WTC11 (cell line): ENCODE measurements at regions not wholly inside any gene's neighbourhood (a gene's known extent, or its start where the extent isn't known, plus 50 kb on each side); places are given as distances from the start of the nearest gene placed in this dataset.

ENCODE experiments used
- ATAC-seq: fragments of 200-7000 bp; cut with Tn5 transposase; 2 replicates; pipeline ENCODE4 v1.10.0; 2021; ENCODE audit warnings: mild to moderate bottlenecking, moderate library complexity
- CTCF ChIA-PET: fragments of 300-600 bp; sonication (Branson Sonifier 250); formaldehyde crosslinking; loops from one replicate; lab custom pipeline; 2021; ENCODE audit warnings: antibody characterized with exemption; lab: Charles Lee
- POLR2A ChIA-PET: fragments of 350-600 bp; sonication (Branson Sonifier 250); formaldehyde crosslinking; loops from one replicate; lab custom pipeline; 2021; ENCODE audit warnings: antibody characterized with exemption; lab: Charles Lee
- DNase-seq: peaks from one replicate; pipeline ENCODE4 v3.0.0; 2021; ENCODE audit warnings: low spot score
- H3K27ac Mint-ChIP-seq: 2 replicates; pipeline ENCODE4 v1.8.0; 2021; ENCODE audit warnings: mixed read lengths
- H3K27me3 Mint-ChIP-seq: 2 replicates; pipeline ENCODE4 v1.8.0; 2021; ENCODE audit warnings: low read depth, mild to moderate bottlenecking, moderate library complexity, mixed read lengths
- H3K36me3 Mint-ChIP-seq: 2 replicates; pipeline ENCODE4 v1.8.0; 2021; ENCODE audit warnings: mixed read lengths
- H3K4me1 Mint-ChIP-seq: 2 replicates; pipeline ENCODE4 v1.8.0; 2022; ENCODE audit warnings: mixed read lengths
- H3K4me3 Mint-ChIP-seq: 2 replicates; pipeline ENCODE4 v1.8.0; 2021; ENCODE audit warnings: mild to moderate bottlenecking, moderate library complexity, mixed read lengths
- H3K9me3 Mint-ChIP-seq: 2 replicates; pipeline ENCODE4 v1.8.0; 2021; ENCODE audit warnings: mixed read lengths
- CREM ChIP-seq: sonication (generic); formaldehyde crosslinking; IDR thresholded peaks from 2 replicates; pipeline ENCODE4 v1.8.1; 2022; ENCODE audit warnings: mild to moderate bottlenecking, missing genetic modification reagents, moderate library complexity
- ETV6 ChIP-seq: sonication (generic); formaldehyde crosslinking; IDR thresholded peaks from 2 replicates; pipeline ENCODE4 v1.8.1; 2022; ENCODE audit warnings: mild to moderate bottlenecking, missing genetic modification reagents
- FOXJ3 ChIP-seq: sonication (generic); formaldehyde crosslinking; IDR thresholded peaks from 2 replicates; pipeline ENCODE4 v1.9.0; 2021; ENCODE audit warnings: missing genetic modification reagents, mild to moderate bottlenecking, borderline replicate concordance
- FOXK1 ChIP-seq: sonication (generic); formaldehyde crosslinking; IDR thresholded peaks from 2 replicates; pipeline ENCODE4 v1.8.0; 2022; ENCODE audit warnings: mild to moderate bottlenecking, moderate library complexity, missing genetic modification reagents
- GTF2I ChIP-seq: fragments of 250-450 bp; sonication (Bioruptor Pico); conservative IDR thresholded peaks from 2 replicates; pipeline ENCODE4 v1.4.0; 2021; ENCODE audit warnings: mild to moderate bottlenecking
- IRF2 ChIP-seq: sonication (generic); formaldehyde crosslinking; IDR thresholded peaks from 2 replicates; pipeline ENCODE4 v1.8.0; 2022; ENCODE audit warnings: low read depth, missing genetic modification reagents, borderline replicate concordance
- NFYB ChIP-seq: sonication (generic); formaldehyde crosslinking; conservative IDR thresholded peaks from 2 replicates; pipeline ENCODE4 v1.8.0; 2022; ENCODE audit warnings: low read depth, missing genetic modification reagents
- SMAD4 ChIP-seq: sonication (generic); formaldehyde crosslinking; IDR thresholded peaks from 2 replicates; pipeline ENCODE4 v1.8.0; 2022; ENCODE audit warnings: mild to moderate bottlenecking, missing genetic modification reagents
- TEAD4 ChIP-seq: sonication (generic); formaldehyde crosslinking; IDR thresholded peaks from 2 replicates; pipeline ENCODE4 v1.8.0; 2022; ENCODE audit warnings: mild to moderate bottlenecking, missing genetic modification reagents
- TP53 ChIP-seq: sonication (generic); formaldehyde crosslinking; IDR thresholded peaks from 2 replicates; pipeline ENCODE4 v1.8.1; 2023; ENCODE audit warnings: mild to moderate bottlenecking, missing genetic modification reagents
- ZBTB21 ChIP-seq: sonication (generic); formaldehyde crosslinking; IDR thresholded peaks from 2 replicates; pipeline ENCODE4 v1.8.1; 2023; ENCODE audit warnings: mild to moderate bottlenecking, missing genetic modification reagents, borderline replicate concordance
- ZNF263 ChIP-seq: sonication (generic); formaldehyde crosslinking; IDR thresholded peaks from 2 replicates; pipeline ENCODE4 v1.8.1; 2022; ENCODE audit warnings: low read depth, mild to moderate bottlenecking, moderate library complexity, missing genetic modification reagents
- TF ChIP-seq, protein P1 (sequence below): fragments of 250-450 bp; sonication (Bioruptor Pico); conservative IDR thresholded peaks from 2 replicates; pipeline ENCODE4 v1.9.0; 2021; ENCODE audit warnings: mild to moderate bottlenecking
- TF ChIP-seq, protein P2 (sequence below): sonication (generic); formaldehyde crosslinking; IDR thresholded peaks from 2 replicates; pipeline ENCODE4 v1.8.0; 2022; ENCODE audit warnings: mild to moderate bottlenecking, missing genetic modification reagents
- TF ChIP-seq, protein P3 (sequence below): sonication (generic); formaldehyde crosslinking; IDR thresholded peaks from 2 replicates; pipeline ENCODE4 v1.8.1; 2022; ENCODE audit warnings: low read depth, mild to moderate bottlenecking, moderate library complexity, missing genetic modification reagents, borderline replicate concordance
- TF ChIP-seq, protein P4 (sequence below): sonication (generic); formaldehyde crosslinking; IDR thresholded peaks from 2 replicates; pipeline ENCODE4 v1.8.0; 2022; ENCODE audit warnings: mild to moderate bottlenecking, missing genetic modification reagents
- TF ChIP-seq, protein P5 (sequence below): fragments of 250-450 bp; sonication (Bioruptor Pico); IDR thresholded peaks from 2 replicates; pipeline ENCODE4 v1.9.0; 2021; ENCODE audit warnings: moderate library complexity, mild to moderate bottlenecking, inconsistent platforms, borderline replicate concordance
- TF ChIP-seq, protein P6 (sequence below): sonication (generic); formaldehyde crosslinking; IDR thresholded peaks from 2 replicates; pipeline ENCODE4 v1.8.0; 2023; ENCODE audit warnings: missing genetic modification reagents, mild to moderate bottlenecking, borderline replicate concordance
- TF ChIP-seq, protein P7 (sequence below): fragments of 250-450 bp; sonication (Bioruptor Pico); IDR thresholded peaks from 2 replicates; pipeline ENCODE4 v1.9.0; 2021; ENCODE audit warnings: mild to moderate bottlenecking

DNA sequence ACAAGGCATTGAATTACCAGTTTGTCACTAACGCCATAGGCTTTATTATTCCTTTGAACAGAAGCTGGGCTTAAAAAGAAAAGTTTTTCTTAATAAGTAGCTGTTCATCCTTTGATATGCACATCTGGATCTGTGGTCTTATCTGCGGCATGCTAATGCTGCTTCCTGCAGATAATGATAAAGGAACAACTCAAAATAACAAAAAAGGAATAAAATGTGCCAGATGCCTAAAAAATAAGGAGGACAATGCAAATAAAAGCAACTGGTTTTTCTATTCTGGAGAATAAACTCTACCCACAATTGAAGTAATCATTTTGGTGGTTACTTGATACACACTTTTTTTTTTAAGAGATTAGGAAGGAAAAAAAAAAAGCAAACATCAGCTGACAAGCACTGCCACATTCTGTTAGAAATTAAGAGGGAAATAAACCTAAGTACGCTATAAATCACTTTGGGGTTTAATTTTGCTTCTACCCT, 156.8 kb upstream of the SALL4 start:
- Mint-ChIP-seq H3K36me3 (no peaks in the 10 kb centered on the region), H3K4me1 (peaks cover 56% of the 10 kb centered on the region), H3K27me3 (no peaks in the 10 kb centered on the region), H3K4me3 (peak overlapping the region; percentile 38), H3K9me3 (no peaks in the 10 kb centered on the region), H3K27ac (peak overlapping the region; percentile 76)
- no peak for TF ChIP-seq TEAD4 (CRISPR knock-in tag)
- TF ChIP-seq GTF2I (CRISPR knock-in tag): no peak
- no peak for TF ChIP-seq TP53 (CRISPR knock-in tag)
- TF ChIP-seq NFYB (CRISPR knock-in tag): no peak
- TF ChIP-seq, protein P1, sequence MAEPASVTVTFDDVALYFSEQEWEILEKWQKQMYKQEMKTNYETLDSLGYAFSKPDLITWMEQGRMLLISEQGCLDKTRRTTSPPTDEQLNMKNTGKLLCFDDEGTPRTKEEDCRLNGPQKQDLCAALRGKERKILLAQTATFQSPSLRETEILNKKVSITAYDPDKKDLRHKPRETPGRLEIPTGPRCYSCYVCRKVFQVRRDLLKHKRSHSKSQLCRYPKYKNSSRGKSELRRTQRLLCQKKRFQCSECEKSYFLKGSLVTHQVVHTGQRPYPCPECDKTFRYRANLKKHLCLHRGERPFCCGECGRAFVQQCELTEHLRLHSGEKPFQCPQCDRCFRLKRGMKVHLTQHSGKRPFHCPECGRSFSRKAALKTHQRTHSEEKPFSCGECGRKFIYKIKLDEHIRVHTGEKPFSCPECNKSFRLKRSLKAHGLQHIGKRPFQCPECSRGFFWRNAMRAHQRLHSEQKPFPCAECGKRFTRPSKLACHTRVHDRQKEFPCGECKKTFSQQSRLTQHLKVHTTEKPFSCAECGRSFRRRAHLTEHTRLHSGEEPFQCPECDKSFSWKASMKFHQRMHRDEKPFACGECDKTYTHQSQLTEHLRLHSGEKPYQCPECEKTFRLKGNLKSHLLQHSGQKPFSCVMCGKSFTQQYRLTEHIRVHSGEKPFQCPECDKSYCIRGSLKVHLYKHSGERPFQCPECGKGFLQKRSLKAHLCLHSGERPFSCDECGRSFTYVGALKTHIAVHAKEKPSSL (CRISPR knock-in tag): no peak
- TF ChIP-seq ZNF263 (CRISPR knock-in tag): no peak
- ChIA-PET CTCF (interaction anchor here (1.0 to 1.9 kb wide), 2 partner anchors 159 to 258 kb away, joined by 3 to 4 read pairs; no protein-coding TSS in a partner anchor), POLR2A (no interaction called here)
- ATAC-seq: no peak
- no peak for DNase-seq

DNA sequence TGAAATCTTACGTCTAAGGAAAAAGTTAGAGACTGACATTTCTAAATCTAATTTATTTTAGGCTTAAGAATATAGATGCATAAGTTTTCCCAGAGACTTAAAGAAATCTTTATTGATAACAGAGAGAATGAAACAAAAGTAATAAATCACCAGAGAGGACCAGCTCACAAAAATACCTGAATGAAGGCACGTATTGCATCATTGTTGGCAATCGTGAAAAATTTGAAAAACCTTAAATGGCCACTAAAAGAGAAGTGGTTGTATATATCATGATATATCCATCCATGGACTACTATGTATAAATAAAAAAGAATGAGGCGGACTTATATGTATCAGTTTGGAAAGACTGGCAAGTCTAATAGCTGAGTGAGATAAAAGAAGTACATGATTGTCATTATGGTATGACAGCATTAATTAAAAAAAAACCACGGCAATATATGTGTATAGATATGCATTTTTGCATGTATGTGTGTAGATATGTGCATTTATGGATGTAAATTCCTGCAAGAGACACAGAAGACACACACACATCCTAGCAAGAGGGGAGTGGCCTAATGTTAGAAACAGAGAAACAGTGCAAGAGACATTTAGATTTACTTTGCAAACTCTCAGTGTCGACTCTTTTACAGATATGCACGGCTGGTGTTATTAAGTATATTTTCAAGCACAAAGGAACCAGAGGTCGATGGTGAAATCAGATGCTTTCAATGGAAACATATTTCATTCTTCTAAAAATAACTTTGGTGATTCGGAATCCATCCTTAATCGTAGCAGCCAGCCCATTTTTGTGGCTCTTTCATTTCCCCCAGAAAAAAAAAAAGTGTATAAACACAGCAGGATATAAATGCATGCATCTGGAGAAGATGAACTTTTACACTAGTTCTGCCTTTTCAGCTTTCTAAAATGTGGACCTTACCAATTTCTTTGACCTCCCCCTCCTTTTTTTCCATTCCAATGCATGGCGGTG, 156.1 kb upstream of the SALL4 start:
- Mint-ChIP-seq H3K4me3 (peak overlapping the region; percentile 38), H3K4me1 (peaks cover 57% of the 10 kb centered on the region)
- CTCF ChIA-PET: interaction anchor here (0.6 to 1.9 kb wide), 3 partner anchors 8 to 158 kb away, joined by 3 to 4 read pairs (median 4); no protein-coding TSS in a partner anchor

More for the DNA sequence above, 156.1 kb upstream of the SALL4 start:
- Mint-ChIP-seq H3K27me3 (no peaks in the 10 kb centered on the region), H3K36me3 (peaks cover 4% of the 10 kb centered on the region; the same call in 1 of the 2 replicates), H3K9me3 (peaks cover 4% of the 10 kb centered on the region), H3K27ac (peak overlapping the region; percentile 76)
- no peak for ATAC-seq
- TF ChIP-seq FOXK1 (CRISPR knock-in tag) (no peak), ETV6 (CRISPR knock-in tag) (no peak), CREM (CRISPR knock-in tag) (no peak), SMAD4 (CRISPR knock-in tag) (no peak), FOXJ3 (no peak), ZBTB21 (CRISPR knock-in tag) (no peak), ZNF263 (CRISPR knock-in tag) (no peak), IRF2 (CRISPR knock-in tag) (no peak)
- TF ChIP-seq, protein P2, sequence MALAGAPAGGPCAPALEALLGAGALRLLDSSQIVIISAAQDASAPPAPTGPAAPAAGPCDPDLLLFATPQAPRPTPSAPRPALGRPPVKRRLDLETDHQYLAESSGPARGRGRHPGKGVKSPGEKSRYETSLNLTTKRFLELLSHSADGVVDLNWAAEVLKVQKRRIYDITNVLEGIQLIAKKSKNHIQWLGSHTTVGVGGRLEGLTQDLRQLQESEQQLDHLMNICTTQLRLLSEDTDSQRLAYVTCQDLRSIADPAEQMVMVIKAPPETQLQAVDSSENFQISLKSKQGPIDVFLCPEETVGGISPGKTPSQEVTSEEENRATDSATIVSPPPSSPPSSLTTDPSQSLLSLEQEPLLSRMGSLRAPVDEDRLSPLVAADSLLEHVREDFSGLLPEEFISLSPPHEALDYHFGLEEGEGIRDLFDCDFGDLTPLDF (CRISPR knock-in tag): no peak
- TF ChIP-seq, protein P3, sequence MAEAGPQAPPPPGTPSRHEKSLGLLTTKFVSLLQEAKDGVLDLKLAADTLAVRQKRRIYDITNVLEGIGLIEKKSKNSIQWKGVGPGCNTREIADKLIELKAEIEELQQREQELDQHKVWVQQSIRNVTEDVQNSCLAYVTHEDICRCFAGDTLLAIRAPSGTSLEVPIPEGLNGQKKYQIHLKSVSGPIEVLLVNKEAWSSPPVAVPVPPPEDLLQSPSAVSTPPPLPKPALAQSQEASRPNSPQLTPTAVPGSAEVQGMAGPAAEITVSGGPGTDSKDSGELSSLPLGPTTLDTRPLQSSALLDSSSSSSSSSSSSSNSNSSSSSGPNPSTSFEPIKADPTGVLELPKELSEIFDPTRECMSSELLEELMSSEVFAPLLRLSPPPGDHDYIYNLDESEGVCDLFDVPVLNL (CRISPR knock-in tag): no peak
- TF ChIP-seq, protein P4, sequence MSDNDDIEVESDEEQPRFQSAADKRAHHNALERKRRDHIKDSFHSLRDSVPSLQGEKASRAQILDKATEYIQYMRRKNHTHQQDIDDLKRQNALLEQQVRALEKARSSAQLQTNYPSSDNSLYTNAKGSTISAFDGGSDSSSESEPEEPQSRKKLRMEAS (CRISPR knock-in tag): no peak
- TF ChIP-seq, protein P5, sequence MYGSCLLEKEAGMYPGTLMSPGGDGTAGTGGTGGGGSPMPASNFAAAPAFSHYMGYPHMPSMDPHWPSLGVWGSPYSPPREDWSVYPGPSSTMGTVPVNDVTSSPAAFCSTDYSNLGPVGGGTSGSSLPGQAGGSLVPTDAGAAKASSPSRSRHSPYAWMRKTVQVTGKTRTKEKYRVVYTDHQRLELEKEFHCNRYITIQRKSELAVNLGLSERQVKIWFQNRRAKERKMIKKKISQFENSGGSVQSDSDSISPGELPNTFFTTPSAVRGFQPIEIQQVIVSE: no peak
- TF ChIP-seq, protein P6, sequence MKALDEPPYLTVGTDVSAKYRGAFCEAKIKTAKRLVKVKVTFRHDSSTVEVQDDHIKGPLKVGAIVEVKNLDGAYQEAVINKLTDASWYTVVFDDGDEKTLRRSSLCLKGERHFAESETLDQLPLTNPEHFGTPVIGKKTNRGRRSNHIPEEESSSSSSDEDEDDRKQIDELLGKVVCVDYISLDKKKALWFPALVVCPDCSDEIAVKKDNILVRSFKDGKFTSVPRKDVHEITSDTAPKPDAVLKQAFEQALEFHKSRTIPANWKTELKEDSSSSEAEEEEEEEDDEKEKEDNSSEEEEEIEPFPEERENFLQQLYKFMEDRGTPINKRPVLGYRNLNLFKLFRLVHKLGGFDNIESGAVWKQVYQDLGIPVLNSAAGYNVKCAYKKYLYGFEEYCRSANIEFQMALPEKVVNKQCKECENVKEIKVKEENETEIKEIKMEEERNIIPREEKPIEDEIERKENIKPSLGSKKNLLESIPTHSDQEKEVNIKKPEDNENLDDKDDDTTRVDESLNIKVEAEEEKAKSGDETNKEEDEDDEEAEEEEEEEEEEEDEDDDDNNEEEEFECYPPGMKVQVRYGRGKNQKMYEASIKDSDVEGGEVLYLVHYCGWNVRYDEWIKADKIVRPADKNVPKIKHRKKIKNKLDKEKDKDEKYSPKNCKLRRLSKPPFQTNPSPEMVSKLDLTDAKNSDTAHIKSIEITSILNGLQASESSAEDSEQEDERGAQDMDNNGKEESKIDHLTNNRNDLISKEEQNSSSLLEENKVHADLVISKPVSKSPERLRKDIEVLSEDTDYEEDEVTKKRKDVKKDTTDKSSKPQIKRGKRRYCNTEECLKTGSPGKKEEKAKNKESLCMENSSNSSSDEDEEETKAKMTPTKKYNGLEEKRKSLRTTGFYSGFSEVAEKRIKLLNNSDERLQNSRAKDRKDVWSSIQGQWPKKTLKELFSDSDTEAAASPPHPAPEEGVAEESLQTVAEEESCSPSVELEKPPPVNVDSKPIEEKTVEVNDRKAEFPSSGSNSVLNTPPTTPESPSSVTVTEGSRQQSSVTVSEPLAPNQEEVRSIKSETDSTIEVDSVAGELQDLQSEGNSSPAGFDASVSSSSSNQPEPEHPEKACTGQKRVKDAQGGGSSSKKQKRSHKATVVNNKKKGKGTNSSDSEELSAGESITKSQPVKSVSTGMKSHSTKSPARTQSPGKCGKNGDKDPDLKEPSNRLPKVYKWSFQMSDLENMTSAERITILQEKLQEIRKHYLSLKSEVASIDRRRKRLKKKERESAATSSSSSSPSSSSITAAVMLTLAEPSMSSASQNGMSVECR (CRISPR knock-in tag): no peak
- TF ChIP-seq, protein P7, sequence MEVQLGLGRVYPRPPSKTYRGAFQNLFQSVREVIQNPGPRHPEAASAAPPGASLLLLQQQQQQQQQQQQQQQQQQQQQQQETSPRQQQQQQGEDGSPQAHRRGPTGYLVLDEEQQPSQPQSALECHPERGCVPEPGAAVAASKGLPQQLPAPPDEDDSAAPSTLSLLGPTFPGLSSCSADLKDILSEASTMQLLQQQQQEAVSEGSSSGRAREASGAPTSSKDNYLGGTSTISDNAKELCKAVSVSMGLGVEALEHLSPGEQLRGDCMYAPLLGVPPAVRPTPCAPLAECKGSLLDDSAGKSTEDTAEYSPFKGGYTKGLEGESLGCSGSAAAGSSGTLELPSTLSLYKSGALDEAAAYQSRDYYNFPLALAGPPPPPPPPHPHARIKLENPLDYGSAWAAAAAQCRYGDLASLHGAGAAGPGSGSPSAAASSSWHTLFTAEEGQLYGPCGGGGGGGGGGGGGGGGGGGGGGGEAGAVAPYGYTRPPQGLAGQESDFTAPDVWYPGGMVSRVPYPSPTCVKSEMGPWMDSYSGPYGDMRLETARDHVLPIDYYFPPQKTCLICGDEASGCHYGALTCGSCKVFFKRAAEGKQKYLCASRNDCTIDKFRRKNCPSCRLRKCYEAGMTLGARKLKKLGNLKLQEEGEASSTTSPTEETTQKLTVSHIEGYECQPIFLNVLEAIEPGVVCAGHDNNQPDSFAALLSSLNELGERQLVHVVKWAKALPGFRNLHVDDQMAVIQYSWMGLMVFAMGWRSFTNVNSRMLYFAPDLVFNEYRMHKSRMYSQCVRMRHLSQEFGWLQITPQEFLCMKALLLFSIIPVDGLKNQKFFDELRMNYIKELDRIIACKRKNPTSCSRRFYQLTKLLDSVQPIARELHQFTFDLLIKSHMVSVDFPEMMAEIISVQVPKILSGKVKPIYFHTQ (CRISPR knock-in tag): no peak
- POLR2A ChIA-PET: no interaction called here
- DNase-seq: no peak
